GM12878 (cell line): ENCODE measurements at regions not wholly inside any gene's neighbourhood (a gene's known extent, or its start where the extent isn't known, plus 50 kb on each side); places are given as distances from the start of the nearest gene placed in this dataset.

Experiments used
- ATAC-seq: fragments of 200-7000 bp; cut with Tn5 transposase; 3 replicates; pipeline ENCODE4 v1.9.1; 2020; ENCODE audit warnings: mild to moderate bottlenecking, moderate library complexity
- BruUV-seq: library from RNA; stranded (reverse); fragments of 400-500 nt; replicated peaks from 2 replicates; lab custom pipeline; 2021; lab: Mats Ljungman, UMichigan
- CTCF ChIA-PET: fragments of 300-600 bp; sonication (Branson Sonifier 250); formaldehyde crosslinking; extraction: SDS; loops from one replicate; lab custom pipeline; 2021; ENCODE audit warnings: inconsistent platforms; lab: Yijun Ruan, JAX
- POLR2A ChIA-PET: fragments of 350-600 bp; formaldehyde crosslinking; extraction: SDS; loops from one replicate; lab custom pipeline; 2021; ENCODE audit warnings: inconsistent platforms; lab: Charles Lee
- RAD21 ChIA-PET: fragments of 300-600 bp; sonication (Branson Sonifier 250); formaldehyde crosslinking; loops from one replicate; lab custom pipeline; 2023; ENCODE audit warnings: antibody characterized with exemption; ENCODE audit not compliant: unreplicated experiment; lab: Charles Lee
- SMC1A ChIA-PET: fragments of 300-600 bp; sonication (Branson Sonifier 250); formaldehyde crosslinking; loops from one replicate; lab custom pipeline; 2023; ENCODE audit not compliant: unreplicated experiment, uncharacterized antibody; lab: Charles Lee
- DNase-seq: peaks from one replicate; pipeline ENCODE4 v3.0.0-alpha.2; 2011; ENCODE audit warnings: low read depth, low spot score
- FAIRE-seq: peaks from 3 replicates; lab custom pipeline; 2011; peaks lifted over from hg19 to GRCh38; lab: Jason Lieb, UNC
- H2AFZ ChIP-seq: 2 replicates; pipeline ENCODE4 v1.6.0; 2011; ENCODE audit warnings: low read depth, low read length, control low read depth; ENCODE audit not compliant: control insufficient read depth
- H3K27ac ChIP-seq: 2 replicates; pipeline ENCODE4 v1.5.1; 2011; ENCODE audit warnings: control low read depth; ENCODE audit not compliant: control insufficient read depth, insufficient read depth
- H3K27me3 ChIP-seq, 2 experiments: replicated peaks in 1 of 2; 2 replicates each; pipeline versions ENCODE4 v1.6.0 to v1.6.1; 2011; ENCODE audit warnings: low read length in 1 of 2; ENCODE audit not compliant: control insufficient read depth in 2 of 2, insufficient read depth in 2 of 2
- H3K36me3 ChIP-seq, 2 experiments: 2 replicates each; pipeline ENCODE4 v1.5.1; 2011; ENCODE audit warnings: low read length in 1 of 2; ENCODE audit not compliant: control insufficient read depth in 2 of 2, insufficient read depth in 2 of 2
- H3K4me1 ChIP-seq: 2 replicates; pipeline ENCODE4 v1.6.1; 2011; ENCODE audit warnings: mild to moderate bottlenecking, low read length, moderate library complexity, mixed read lengths; ENCODE audit not compliant: control insufficient read depth, insufficient read depth
- H3K4me2 ChIP-seq: 2 replicates; pipeline ENCODE4 v1.6.0; 2011; ENCODE audit warnings: control low read depth; ENCODE audit not compliant: control insufficient read depth, insufficient read depth
- H3K4me3 ChIP-seq: fragments of 200-600 bp; sonication (generic); 2 replicates; pipeline ENCODE4 v1.5.1; 2016
- H3K79me2 ChIP-seq: 2 replicates; pipeline ENCODE4 v1.6.0; 2011; ENCODE audit warnings: low read length; ENCODE audit not compliant: control insufficient read depth, insufficient read depth
- H3K9ac ChIP-seq: 2 replicates; pipeline ENCODE4 v1.8.0; 2011; ENCODE audit warnings: low read length, control low read depth, mixed read lengths; ENCODE audit not compliant: control insufficient read depth, insufficient read depth
- H3K9me3 ChIP-seq: replicated peaks from 3 replicates; pipeline ENCODE4 v1.5.1; 2011; ENCODE audit warnings: mild to moderate bottlenecking, low read length; ENCODE audit not compliant: control insufficient read depth, insufficient read depth
- H4K20me1 ChIP-seq: 2 replicates; pipeline ENCODE4 v1.6.0; 2011; ENCODE audit not compliant: control insufficient read depth, insufficient read depth
- FOXM1 ChIP-seq: IDR thresholded peaks from 2 replicates; pipeline ENCODE4 v1.6.1; 2012; ENCODE audit warnings: low read depth, mild to moderate bottlenecking, inconsistent platforms, low read length, moderate library complexity
- IRF4 ChIP-seq: IDR thresholded peaks from 2 replicates; pipeline ENCODE4 v1.6.1; 2011; ENCODE audit warnings: low read depth, low read length
- MYC ChIP-seq: IDR thresholded peaks from 2 replicates; pipeline ENCODE4 v1.6.1; 2011; ENCODE audit warnings: mild to moderate bottlenecking, low read length, moderate library complexity, inconsistent platforms; ENCODE audit not compliant: insufficient read depth, insufficient replicate concordance, insufficient read length, severe bottlenecking
- NFIC ChIP-seq: IDR thresholded peaks from 2 replicates; pipeline ENCODE4 v1.6.1; 2012; ENCODE audit warnings: low read depth, mild to moderate bottlenecking, inconsistent platforms, low read length, moderate library complexity
- NFXL1 ChIP-seq: fragments of 450-650 bp; IDR thresholded peaks from 2 replicates; pipeline ENCODE4 v1.6.1; 2017; ENCODE audit warnings: antibody characterized with exemption, mild to moderate bottlenecking, borderline replicate concordance
- NRF1 ChIP-seq: conservative IDR thresholded peaks from 2 replicates; pipeline ENCODE4 v1.6.1; 2011; ENCODE audit warnings: mild to moderate bottlenecking, low read depth, low read length, improper control_type of control experiment
- SIN3A ChIP-seq: IDR thresholded peaks from 2 replicates; pipeline ENCODE4 v1.6.1; 2012; ENCODE audit warnings: low read depth, low read length, improper control_type of control experiment
- STAT3 ChIP-seq: IDR thresholded peaks from 2 replicates; pipeline ENCODE4 v1.6.1; 2011; ENCODE audit warnings: low read depth, low read length, improper control_type of control experiment
- SUPT20H ChIP-seq: IDR thresholded peaks from 2 replicates; pipeline ENCODE4 v1.6.1; 2011; ENCODE audit warnings: low read depth, mild to moderate bottlenecking, low read length, moderate library complexity, borderline replicate concordance; ENCODE audit not compliant: control insufficient read depth
- TCF12 ChIP-seq: IDR thresholded peaks from 2 replicates; pipeline ENCODE4 v1.6.1; 2011; ENCODE audit warnings: low read depth, mild to moderate bottlenecking, low read length
- WGBS: methylation state at CpG from one replicate; pipeline ENCODE4 v1.1.6; 2016; ENCODE audit warnings: low lambda C conversion rate; ENCODE audit not compliant: insufficient replicate concordance, insufficient coverage; ENCODE audit errors: missing lambda C conversion rate; 5-methylcytosine and 5-hydroxymethylcytosine counted together
- in situ Hi-C: fragments of 300-500 bp; cut with MboI; formaldehyde crosslinking; loops from 9 replicates; pipeline ENCODE4 v1.14.3; 2018; ENCODE audit warnings: mixed read lengths
- intact Hi-C: fragments of 100-400 bp; cut with micrococcal nuclease; formaldehyde crosslinking; loops from one replicate; pipeline ENCODE4 v1.14.2; 2022; ENCODE audit not compliant: unreplicated experiment
- TF ChIP-seq, protein P1 (sequence below): fragments of 450-650 bp; IDR thresholded peaks from 2 replicates; pipeline ENCODE4 v1.6.1; 2018; ENCODE audit warnings: borderline replicate concordance, mild to moderate bottlenecking; ENCODE audit not compliant: partially characterized antibody
- TF ChIP-seq, protein P2 (sequence below): IDR thresholded peaks from 2 replicates; pipeline ENCODE4 v1.6.1; 2012; ENCODE audit warnings: low read depth, low read length, improper control_type of control experiment
- TF ChIP-seq, protein P3 (sequence below): fragments of 450-650 bp; IDR thresholded peaks from 2 replicates; pipeline ENCODE4 v1.6.1; 2017; ENCODE audit warnings: mild to moderate bottlenecking
- TF ChIP-seq, protein P4 (sequence below): fragments of 150-350 bp; IDR thresholded peaks from 2 replicates; pipeline ENCODE4 v1.6.1; 2016; ENCODE audit warnings: low read depth, low read length

DNA sequence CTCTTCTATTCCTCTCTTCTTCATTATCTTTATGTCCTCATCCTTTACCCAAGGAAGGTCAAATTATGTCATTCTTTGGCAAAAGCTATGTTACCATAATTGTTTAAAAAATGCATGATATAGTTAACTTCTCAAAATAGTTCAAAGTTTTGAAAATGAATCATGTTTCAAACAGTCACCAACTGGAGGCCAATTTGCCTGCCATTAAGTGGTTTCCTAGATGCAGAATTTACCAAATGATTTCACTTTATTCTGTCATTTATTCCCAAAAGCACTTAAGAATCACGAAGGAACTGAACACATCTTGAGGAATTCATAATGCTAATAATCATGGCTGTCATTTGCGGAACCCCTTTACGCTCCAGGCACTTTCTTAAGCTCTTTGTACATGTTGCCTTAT lies 190.9 kb upstream of the CDH11 start (continued):
- TF ChIP-seq, protein P1, sequence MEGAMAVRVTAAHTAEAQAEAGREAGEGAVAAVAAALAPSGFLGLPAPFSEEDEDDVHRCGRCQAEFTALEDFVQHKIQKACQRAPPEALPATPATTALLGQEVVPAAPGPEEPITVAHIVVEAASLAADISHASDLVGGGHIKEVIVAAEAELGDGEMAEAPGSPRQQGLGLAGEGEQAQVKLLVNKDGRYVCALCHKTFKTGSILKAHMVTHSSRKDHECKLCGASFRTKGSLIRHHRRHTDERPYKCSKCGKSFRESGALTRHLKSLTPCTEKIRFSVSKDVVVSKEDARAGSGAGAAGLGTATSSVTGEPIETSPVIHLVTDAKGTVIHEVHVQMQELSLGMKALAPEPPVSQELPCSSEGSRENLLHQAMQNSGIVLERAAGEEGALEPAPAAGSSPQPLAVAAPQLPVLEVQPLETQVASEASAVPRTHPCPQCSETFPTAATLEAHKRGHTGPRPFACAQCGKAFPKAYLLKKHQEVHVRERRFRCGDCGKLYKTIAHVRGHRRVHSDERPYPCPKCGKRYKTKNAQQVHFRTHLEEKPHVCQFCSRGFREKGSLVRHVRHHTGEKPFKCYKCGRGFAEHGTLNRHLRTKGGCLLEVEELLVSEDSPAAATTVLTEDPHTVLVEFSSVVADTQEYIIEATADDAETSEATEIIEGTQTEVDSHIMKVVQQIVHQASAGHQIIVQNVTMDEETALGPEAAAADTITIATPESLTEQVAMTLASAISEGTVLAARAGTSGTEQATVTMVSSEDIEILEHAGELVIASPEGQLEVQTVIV: no peak
- TF ChIP-seq NFIC: no peak
- TF ChIP-seq SIN3A: no peak

DNA sequence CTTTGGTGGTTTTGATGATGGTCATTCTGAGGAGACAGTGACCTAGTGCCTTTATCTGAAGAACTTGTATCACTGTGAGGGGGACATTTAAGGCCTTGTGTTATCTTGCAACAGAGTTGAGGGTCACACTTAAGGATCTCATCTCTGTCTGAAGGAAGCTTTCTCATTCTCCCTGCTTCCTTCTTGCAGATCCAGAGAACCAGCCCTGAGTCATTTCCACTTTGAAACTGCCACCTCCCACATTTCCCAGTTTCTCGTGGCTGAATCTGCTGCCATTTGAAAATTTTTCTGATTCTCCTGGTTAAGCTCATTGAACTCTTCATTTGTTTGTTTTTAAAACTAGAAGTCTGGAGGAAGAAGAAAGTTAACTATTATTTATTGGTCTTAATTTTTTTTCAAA lies 190.2 kb upstream of the CDH11 start:
- RAD21 ChIA-PET: no interaction called here
- no TSS peak for BruUV-seq
- 0% methylated on average over 1 of the region's 1 CpG for WGBS
- POLR2A ChIA-PET: no interaction called here
- ATAC-seq (no peak), FAIRE-seq (no peak), DNase-seq (no peak)
- Histone ChIP-seq H3K79me2 (no peaks in the 10 kb centered on the region), H3K4me1 (no peaks in the 10 kb centered on the region), H3K4me3 (no peak overlapping the region), H3K27ac (no peak overlapping the region), H3K9ac (no peak overlapping the region), H3K4me2 (no peak overlapping the region), H3K27me3 (no peaks in the 10 kb centered on the region), H3K9me3 (no peaks in the 10 kb centered on the region), H4K20me1 (no peaks in the 10 kb centered on the region), H2AFZ (no peak overlapping the region), H3K36me3 (no peaks in the 10 kb centered on the region)
- SMC1A ChIA-PET: interaction anchor here (1.1 kb wide), 1 partner anchor 52 kb away, joined by 3 read pairs; no protein-coding TSS in a partner anchor
- CTCF ChIA-PET: no interaction called here
- intact Hi-C loops (no loop called here), in situ Hi-C loops (no loop called here)
- TF ChIP-seq FOXM1: no peak
- TF ChIP-seq MYC: no peak
- no peak for TF ChIP-seq NRF1
- no peak for TF ChIP-seq TCF12
- TF ChIP-seq, protein P2, sequence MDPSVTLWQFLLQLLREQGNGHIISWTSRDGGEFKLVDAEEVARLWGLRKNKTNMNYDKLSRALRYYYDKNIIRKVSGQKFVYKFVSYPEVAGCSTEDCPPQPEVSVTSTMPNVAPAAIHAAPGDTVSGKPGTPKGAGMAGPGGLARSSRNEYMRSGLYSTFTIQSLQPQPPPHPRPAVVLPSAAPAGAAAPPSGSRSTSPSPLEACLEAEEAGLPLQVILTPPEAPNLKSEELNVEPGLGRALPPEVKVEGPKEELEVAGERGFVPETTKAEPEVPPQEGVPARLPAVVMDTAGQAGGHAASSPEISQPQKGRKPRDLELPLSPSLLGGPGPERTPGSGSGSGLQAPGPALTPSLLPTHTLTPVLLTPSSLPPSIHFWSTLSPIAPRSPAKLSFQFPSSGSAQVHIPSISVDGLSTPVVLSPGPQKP: no peak
- TF ChIP-seq IRF4: no peak
- TF ChIP-seq NFXL1: no peak
- TF ChIP-seq, protein P3, sequence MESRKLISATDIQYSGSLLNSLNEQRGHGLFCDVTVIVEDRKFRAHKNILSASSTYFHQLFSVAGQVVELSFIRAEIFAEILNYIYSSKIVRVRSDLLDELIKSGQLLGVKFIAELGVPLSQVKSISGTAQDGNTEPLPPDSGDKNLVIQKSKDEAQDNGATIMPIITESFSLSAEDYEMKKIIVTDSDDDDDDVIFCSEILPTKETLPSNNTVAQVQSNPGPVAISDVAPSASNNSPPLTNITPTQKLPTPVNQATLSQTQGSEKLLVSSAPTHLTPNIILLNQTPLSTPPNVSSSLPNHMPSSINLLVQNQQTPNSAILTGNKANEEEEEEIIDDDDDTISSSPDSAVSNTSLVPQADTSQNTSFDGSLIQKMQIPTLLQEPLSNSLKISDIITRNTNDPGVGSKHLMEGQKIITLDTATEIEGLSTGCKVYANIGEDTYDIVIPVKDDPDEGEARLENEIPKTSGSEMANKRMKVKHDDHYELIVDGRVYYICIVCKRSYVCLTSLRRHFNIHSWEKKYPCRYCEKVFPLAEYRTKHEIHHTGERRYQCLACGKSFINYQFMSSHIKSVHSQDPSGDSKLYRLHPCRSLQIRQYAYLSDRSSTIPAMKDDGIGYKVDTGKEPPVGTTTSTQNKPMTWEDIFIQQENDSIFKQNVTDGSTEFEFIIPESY: no peak
- no peak for TF ChIP-seq SUPT20H
- no peak for TF ChIP-seq STAT3
- TF ChIP-seq, protein P4, sequence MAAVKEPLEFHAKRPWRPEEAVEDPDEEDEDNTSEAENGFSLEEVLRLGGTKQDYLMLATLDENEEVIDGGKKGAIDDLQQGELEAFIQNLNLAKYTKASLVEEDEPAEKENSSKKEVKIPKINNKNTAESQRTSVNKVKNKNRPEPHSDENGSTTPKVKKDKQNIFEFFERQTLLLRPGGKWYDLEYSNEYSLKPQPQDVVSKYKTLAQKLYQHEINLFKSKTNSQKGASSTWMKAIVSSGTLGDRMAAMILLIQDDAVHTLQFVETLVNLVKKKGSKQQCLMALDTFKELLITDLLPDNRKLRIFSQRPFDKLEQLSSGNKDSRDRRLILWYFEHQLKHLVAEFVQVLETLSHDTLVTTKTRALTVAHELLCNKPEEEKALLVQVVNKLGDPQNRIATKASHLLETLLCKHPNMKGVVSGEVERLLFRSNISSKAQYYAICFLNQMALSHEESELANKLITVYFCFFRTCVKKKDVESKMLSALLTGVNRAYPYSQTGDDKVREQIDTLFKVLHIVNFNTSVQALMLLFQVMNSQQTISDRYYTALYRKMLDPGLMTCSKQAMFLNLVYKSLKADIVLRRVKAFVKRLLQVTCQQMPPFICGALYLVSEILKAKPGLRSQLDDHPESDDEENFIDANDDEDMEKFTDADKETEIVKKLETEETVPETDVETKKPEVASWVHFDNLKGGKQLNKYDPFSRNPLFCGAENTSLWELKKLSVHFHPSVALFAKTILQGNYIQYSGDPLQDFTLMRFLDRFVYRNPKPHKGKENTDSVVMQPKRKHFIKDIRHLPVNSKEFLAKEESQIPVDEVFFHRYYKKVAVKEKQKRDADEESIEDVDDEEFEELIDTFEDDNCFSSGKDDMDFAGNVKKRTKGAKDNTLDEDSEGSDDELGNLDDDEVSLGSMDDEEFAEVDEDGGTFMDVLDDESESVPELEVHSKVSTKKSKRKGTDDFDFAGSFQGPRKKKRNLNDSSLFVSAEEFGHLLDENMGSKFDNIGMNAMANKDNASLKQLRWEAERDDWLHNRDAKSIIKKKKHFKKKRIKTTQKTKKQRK: no peak
